ENCODE measurements at regions not wholly inside any gene's neighbourhood (a gene's known extent, or its start where the extent isn't known, plus 50 kb on each side); places are given as distances from the start of the nearest gene placed in this dataset.

- Histone ChIP-seq H3K14ac (replicated peaks; ENCODE audit: low read depth, low read length) (no peak overlapping the region), H4K8ac (ENCODE audit: low read depth in 2 of 2, low read length in 2 of 2) (no peak overlapping the region), H3K79me1 (ENCODE audit: low read depth in 1 of 2, low read length in 2 of 2) (no peaks in the 10 kb centered on the region), H3K9me3 (ENCODE audit: control insufficient read depth, insufficient read depth, low read length) (peaks cover 2% of the 10 kb centered on the region), H3K9me1 (ENCODE audit: insufficient read depth, low read length) (no peaks in the 10 kb centered on the region), H3K36me3 (ENCODE audit: control insufficient read depth, insufficient read depth, low read length) (no peaks in the 10 kb centered on the region), H2AFZ (replicated peaks; ENCODE audit: low read length, poor library complexity) (no peak overlapping the region), H3K27me3 (ENCODE audit: control insufficient read depth, insufficient read depth, low read length) (no peaks in the 10 kb centered on the region), H4K5ac (ENCODE audit: low read depth, low read length) (no peak overlapping the region), H3K27ac (ENCODE audit: insufficient read depth, low read length) (no peak overlapping the region), H3K23ac (ENCODE audit: low read depth, low read length) (no peak overlapping the region), H3K9ac (ENCODE audit: low read depth, low read length) (no peak overlapping the region), H2AK5ac (ENCODE audit: low read depth, low read length) (no peak overlapping the region), H2BK15ac (ENCODE audit: low read depth, low read length) (no peak overlapping the region), H2BK5ac (ENCODE audit: low read depth, low read length, poor library complexity, severe bottlenecking) (no peak overlapping the region), H4K20me1 (ENCODE audit: insufficient read depth, low read length) (no peaks in the 10 kb centered on the region), H3K56ac (ENCODE audit: extremely low read depth, insufficient read depth, low read length) (no peak overlapping the region), H3K4me2 (ENCODE audit: low read depth, low read length) (no peak overlapping the region), H3K4me1 (ENCODE audit: control insufficient read depth, insufficient read depth, low read length) (no peaks in the 10 kb centered on the region), H3K4ac (ENCODE audit: low read depth, low read length) (no peak overlapping the region), H3K18ac (ENCODE audit: low read depth, low read length) (no peak overlapping the region), H2AK9ac (replicated peaks; ENCODE audit: low read depth, low read length, poor library complexity) (no peak overlapping the region), H2BK120ac (ENCODE audit: low read depth, low read length) (no peak overlapping the region), H4K91ac (ENCODE audit: insufficient read depth, low read depth, low read length) (no peak overlapping the region), H2BK20ac (ENCODE audit: low read depth, low read length) (no peak overlapping the region), H3K4me3 (ENCODE audit: insufficient read depth, low read depth, low read length) (no peak overlapping the region)
- intact Hi-C loops (cut with micrococcal nuclease) (no loop called here), dilution Hi-C loops (cut with HindIII; ENCODE audit: low sequenced_read_pairs, unreplicated experiment) (no loop called here), in situ Hi-C loops (cut with MboI; ENCODE audit: low sequenced_read_pairs) (no loop called here)
- TF ChIP-seq CEBPB (IDR thresholded peaks at IDR 0.05; ENCODE audit: low read depth, low read length): no peak
- TF ChIP-seq CTCF (conservative IDR thresholded peaks at IDR 0.05; ENCODE audit: low read depth, low read length): no peak
- TF ChIP-seq ELK1 (IDR thresholded peaks at IDR 0.05; ENCODE audit: borderline replicate concordance, low read depth, low read length): no peak
- TF ChIP-seq CHD1 (IDR thresholded peaks at IDR 0.05; ENCODE audit: low read depth, low read length): no peak
- TF ChIP-seq MAFK (IDR thresholded peaks at IDR 0.05; ENCODE audit: low read depth, low read length): no peak
- TF ChIP-seq BHLHE40 (IDR thresholded peaks at IDR 0.05; ENCODE audit: low read depth, low read length): no peak
- no peak for TF ChIP-seq FOS (IDR thresholded peaks at IDR 0.05; ENCODE audit: low read depth, low read length)
- no peak for TF ChIP-seq RAD21 (IDR thresholded peaks at IDR 0.05; ENCODE audit: low read length)
- no peak for TF ChIP-seq RFX5 (IDR thresholded peaks at IDR 0.05; ENCODE audit: low read depth, low read length)
- TF ChIP-seq NFE2L2 (IDR thresholded peaks at IDR 0.05; ENCODE audit: low read depth, low read length): no peak
- no peak for TF ChIP-seq MXI1 (IDR thresholded peaks at IDR 0.05; ENCODE audit: borderline replicate concordance, low read depth, low read length)
- TF ChIP-seq RCOR1 (IDR thresholded peaks at IDR 0.05; ENCODE audit: insufficient replicate concordance, low read length): no peak
- TF ChIP-seq POLR2A (IDR thresholded peaks at IDR 0.05; ENCODE audit: low read depth, low read length): no peak
- TF ChIP-seq SMC3 (IDR thresholded peaks at IDR 0.05; ENCODE audit: low read depth, low read length): no peak
- no peak for TF ChIP-seq MAZ (IDR thresholded peaks at IDR 0.05; ENCODE audit: borderline replicate concordance, low read depth, low read length)
- TF ChIP-seq USF2 (IDR thresholded peaks at IDR 0.05; ENCODE audit: low read depth, low read length): no peak
- WGBS, 2 experiments (ENCODE audit: extremely low coverage in 2 of 2, insufficient read length in 1 of 2): no CpG with 5 or more reads among the region's 6 CpGs
- DNase-seq (no peak), ATAC-seq (ENCODE audit: low read depth) (no peak)
- BruUV-seq (replicated peaks): no TSS peak
- POLR2A ChIA-PET (ENCODE audit: unreplicated experiment): no interaction called here
- CTCF ChIA-PET: no interaction called here
Observed at GRCh38 chr1:213444224-213444623, 393.2 kb downstream of the RPS6KC1 start.

Data from IMR-90 (cell line).